ENCODE measurements at regions not wholly inside any gene's neighbourhood (a gene's known extent, or its start where the extent isn't known, plus 50 kb on each side); places are given as distances from the start of the nearest gene placed in this dataset.

DNA sequence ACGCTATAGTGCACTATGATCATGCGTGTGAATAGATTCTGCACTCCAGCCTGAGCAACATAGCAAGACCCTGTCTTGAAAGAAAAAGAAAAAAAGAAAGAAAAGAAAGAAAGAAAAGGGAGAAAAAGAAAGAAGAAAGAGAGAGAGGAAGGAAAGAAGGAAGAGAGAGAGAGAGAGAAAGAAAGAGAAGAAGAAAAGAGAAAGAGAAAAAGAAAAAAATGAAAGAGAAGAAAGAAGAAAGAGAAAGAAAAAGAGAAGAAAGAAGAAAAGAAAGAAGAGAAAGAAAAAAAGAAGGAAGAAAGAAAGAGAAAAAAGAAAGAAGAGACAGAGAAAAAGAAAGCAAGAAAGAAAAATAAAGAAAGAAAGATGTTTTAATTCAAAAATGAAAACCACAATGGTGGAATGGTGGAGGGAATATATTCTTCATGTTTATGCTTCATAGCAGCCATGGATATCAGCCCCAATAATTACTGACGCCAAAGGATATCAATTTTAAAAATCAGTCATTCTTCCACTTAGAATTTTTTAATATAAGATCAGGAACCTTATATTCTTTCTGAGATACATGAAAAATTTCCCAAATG, 168.7 kb upstream of the TBCA start:
- 97% methylated on average over 2 of the region's 3 CpGs for WGBS (ENCODE audit: insufficient coverage)
- TF ChIP-seq, protein P1, sequence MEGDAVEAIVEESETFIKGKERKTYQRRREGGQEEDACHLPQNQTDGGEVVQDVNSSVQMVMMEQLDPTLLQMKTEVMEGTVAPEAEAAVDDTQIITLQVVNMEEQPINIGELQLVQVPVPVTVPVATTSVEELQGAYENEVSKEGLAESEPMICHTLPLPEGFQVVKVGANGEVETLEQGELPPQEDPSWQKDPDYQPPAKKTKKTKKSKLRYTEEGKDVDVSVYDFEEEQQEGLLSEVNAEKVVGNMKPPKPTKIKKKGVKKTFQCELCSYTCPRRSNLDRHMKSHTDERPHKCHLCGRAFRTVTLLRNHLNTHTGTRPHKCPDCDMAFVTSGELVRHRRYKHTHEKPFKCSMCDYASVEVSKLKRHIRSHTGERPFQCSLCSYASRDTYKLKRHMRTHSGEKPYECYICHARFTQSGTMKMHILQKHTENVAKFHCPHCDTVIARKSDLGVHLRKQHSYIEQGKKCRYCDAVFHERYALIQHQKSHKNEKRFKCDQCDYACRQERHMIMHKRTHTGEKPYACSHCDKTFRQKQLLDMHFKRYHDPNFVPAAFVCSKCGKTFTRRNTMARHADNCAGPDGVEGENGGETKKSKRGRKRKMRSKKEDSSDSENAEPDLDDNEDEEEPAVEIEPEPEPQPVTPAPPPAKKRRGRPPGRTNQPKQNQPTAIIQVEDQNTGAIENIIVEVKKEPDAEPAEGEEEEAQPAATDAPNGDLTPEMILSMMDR (IDR thresholded peaks at IDR 0.05): no peak
- intact Hi-C loops (cut with micrococcal nuclease): no loop called here
- Histone ChIP-seq H3K4me1 (ENCODE audit: control insufficient read depth, insufficient read depth, low read length) (no peaks in the 10 kb centered on the region), H3K36me3 (ENCODE audit: control insufficient read depth, insufficient read depth, low read length) (no peaks in the 10 kb centered on the region), H3K27me3 (ENCODE audit: control insufficient read depth, insufficient read depth, low read length) (peaks cover 7% of the 10 kb centered on the region), H3K27ac (ENCODE audit: low read length) (no peak overlapping the region), H3K9me3 (ENCODE audit: control insufficient read depth, insufficient read depth, low read length) (no peaks in the 10 kb centered on the region), H3K4me3 (ENCODE audit: low read length) (no peak overlapping the region)
- no peaks in the 10 kb centered on the region for H3K36me3 Mint-ChIP-seq
- no peak overlapping the region for H3K27ac Mint-ChIP-seq
- H3K27me3 Mint-ChIP-seq (ENCODE audit: low read depth in 2 of 2): peaks cover 14 to 54% of the 10 kb centered on the region in 2 donors
- H3K4me3 Mint-ChIP-seq: no peak overlapping the region
- no peaks in the 10 kb centered on the region for H3K9me3 Mint-ChIP-seq
- DNase-seq (no peak), ATAC-seq (no peak)
- no peaks in the 10 kb centered on the region for H3K4me1 Mint-ChIP-seq

DNA sequence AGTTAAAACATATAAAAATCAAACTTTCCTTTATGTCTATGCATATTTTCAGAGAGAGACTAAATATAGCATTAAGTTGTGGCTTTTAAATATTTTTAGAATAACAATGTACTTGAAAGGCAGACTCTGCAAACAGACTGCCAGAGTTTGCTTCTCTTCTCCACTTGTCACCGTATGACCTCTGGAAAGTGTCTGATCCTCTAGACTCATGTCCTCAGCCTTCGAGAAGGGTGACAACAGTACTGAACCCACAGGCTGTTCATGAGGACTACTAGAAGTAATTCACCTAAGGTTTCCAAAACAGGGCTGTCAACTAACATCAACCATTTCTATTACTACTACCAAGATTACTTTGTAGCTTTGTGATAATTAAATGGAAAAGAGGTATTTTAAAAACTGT, 167.7 kb upstream of the TBCA start:
- no peaks in the 10 kb centered on the region for H3K9me3 Mint-ChIP-seq
- ATAC-seq: no peak
- TF ChIP-seq, protein P1 (IDR thresholded peaks at IDR 0.05): no peak
- 74% methylated on average over 2 of the region's 2 CpGs for WGBS (ENCODE audit: insufficient coverage)
- no peaks in the 10 kb centered on the region for H3K36me3 Mint-ChIP-seq
- Histone ChIP-seq H3K4me1 (ENCODE audit: control insufficient read depth, insufficient read depth, low read length) (no peaks in the 10 kb centered on the region), H3K36me3 (ENCODE audit: control insufficient read depth, insufficient read depth, low read length) (no peaks in the 10 kb centered on the region), H3K27ac (ENCODE audit: low read length) (no peak overlapping the region), H3K9me3 (ENCODE audit: control insufficient read depth, insufficient read depth, low read length) (no peaks in the 10 kb centered on the region), H3K4me3 (ENCODE audit: low read length) (no peak overlapping the region), H3K27me3 (ENCODE audit: control insufficient read depth, insufficient read depth, low read length) (peaks cover 7% of the 10 kb centered on the region)
- no peaks in the 10 kb centered on the region for H3K4me1 Mint-ChIP-seq
- no peak for DNase-seq
- H3K27ac Mint-ChIP-seq: no peak overlapping the region
- no peak overlapping the region for H3K4me3 Mint-ChIP-seq
- intact Hi-C loops (cut with micrococcal nuclease): no loop called here
- peaks cover 16 to 54% of the 10 kb centered on the region in 2 donors for H3K27me3 Mint-ChIP-seq (ENCODE audit: low read depth in 2 of 2)

DNA sequence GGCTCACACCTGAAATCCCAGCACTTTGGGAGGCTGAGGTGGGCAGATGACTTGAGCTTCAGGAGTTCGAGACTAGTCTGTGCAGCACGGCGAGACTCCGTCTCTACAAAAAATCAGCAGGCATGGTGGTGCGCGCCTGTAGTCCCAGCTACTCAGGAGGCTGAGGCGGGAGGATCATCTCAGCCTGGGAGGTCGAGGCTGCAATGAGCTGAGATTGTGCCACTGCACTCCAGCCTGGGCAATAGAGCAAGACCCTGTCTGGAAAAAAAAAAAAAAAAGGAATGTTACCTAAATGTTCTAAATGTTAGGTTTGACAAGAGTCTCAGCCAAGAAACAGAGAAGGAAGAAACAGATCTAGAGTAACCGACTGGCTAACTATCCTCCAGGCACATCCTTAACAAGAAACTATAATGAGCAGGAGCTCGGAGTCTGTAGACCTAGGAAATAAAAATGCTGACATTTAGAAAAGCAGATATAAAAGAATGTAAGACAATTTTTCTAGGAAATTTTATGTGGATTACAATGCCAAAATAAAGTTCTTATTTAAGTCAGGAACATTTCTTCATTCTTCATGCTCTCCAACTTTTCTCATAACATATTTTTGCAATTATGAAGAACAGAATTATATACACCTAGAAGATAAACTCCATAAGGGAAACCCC, 166.6 kb upstream of the TBCA start:
- Histone ChIP-seq H3K36me3 (ENCODE audit: control insufficient read depth, insufficient read depth, low read length) (no peaks in the 10 kb centered on the region), H3K4me1 (ENCODE audit: control insufficient read depth, insufficient read depth, low read length) (no peaks in the 10 kb centered on the region), H3K9me3 (ENCODE audit: control insufficient read depth, insufficient read depth, low read length) (no peaks in the 10 kb centered on the region), H3K27ac (ENCODE audit: low read length) (no peak overlapping the region), H3K4me3 (ENCODE audit: low read length) (no peak overlapping the region), H3K27me3 (ENCODE audit: control insufficient read depth, insufficient read depth, low read length) (peaks cover 7% of the 10 kb centered on the region)
- H3K9me3 Mint-ChIP-seq: no peaks in the 10 kb centered on the region
- intact Hi-C loops (cut with micrococcal nuclease): no loop called here
- H3K27me3 Mint-ChIP-seq (ENCODE audit: low read depth in 2 of 2): peaks cover 16 to 65% of the 10 kb centered on the region in 2 donors
- no peaks in the 10 kb centered on the region for H3K36me3 Mint-ChIP-seq
- no peak for ATAC-seq
- TF ChIP-seq, protein P1 (IDR thresholded peaks at IDR 0.05): no peak
- no peak overlapping the region for H3K4me3 Mint-ChIP-seq
- 90% methylated on average over 8 of the region's 10 CpGs for WGBS (ENCODE audit: insufficient coverage)
- no peaks in the 10 kb centered on the region for H3K4me1 Mint-ChIP-seq
- no peak overlapping the region for H3K27ac Mint-ChIP-seq
- DNase-seq: no peak

Data from natural killer cell (primary cell).